ENCODE measurements at regions not wholly inside any gene's neighbourhood (a gene's known extent, or its start where the extent isn't known, plus 50 kb on each side); places are given as distances from the start of the nearest gene placed in this dataset.

- Mint-ChIP-seq H3K27me3 (peaks cover 7 to 11% of the 10 kb centered on the region in 2 donors), H3K27ac (no peak overlapping the region), H3K36me3 (no peaks in the 10 kb centered on the region), H3K9me3 (peaks cover 4 to 6% of the 10 kb centered on the region in 2 donors), H3K4me1 (no peaks in the 10 kb centered on the region), H3K4me3 (no peak overlapping the region)
- no peak for DNase-seq
- ATAC-seq (replicated peaks) = no peak
Observed at GRCh38 chr17:56047331-56047730, 105.9 kb upstream of the ANKFN1 start.

- H3K4me3 Mint-ChIP-seq = no peak overlapping the region
Observed at GRCh38 chr17:56057869-56058268, 95.4 kb upstream of the ANKFN1 start.

GRCh38 chr17:56064506-56064905 lies 88.8 kb upstream of the ANKFN1 start:
- Mint-ChIP-seq H3K27me3 (no peaks in the 10 kb centered on the region), H3K36me3 (no peaks in the 10 kb centered on the region), H3K4me3 (no peak overlapping the region), H3K4me1 (no peaks in the 10 kb centered on the region), H3K9me3 (peaks cover 18 to 23% of the 10 kb centered on the region in 2 donors), H3K27ac (no peak overlapping the region)
- DNase-seq = no peak
- ATAC-seq (replicated peaks) = no peak

More at GRCh38 chr17:56057869-56058268, 95.4 kb upstream of the ANKFN1 start:
- ATAC-seq (replicated peaks) = no peak
- Mint-ChIP-seq H3K4me1 (no peaks in the 10 kb centered on the region), H3K27ac (no peak overlapping the region), H3K9me3 (peaks cover 10 to 18% of the 10 kb centered on the region in 2 donors), H3K27me3 (no peaks in the 10 kb centered on the region), H3K36me3 (no peaks in the 10 kb centered on the region)
- no peak for DNase-seq

- H3K27me3 Mint-ChIP-seq = no peaks in the 10 kb centered on the region
- no peak for DNase-seq
- peaks cover 10% of the 10 kb centered on the region in 2 donors for H3K9me3 Mint-ChIP-seq
- no peak for ATAC-seq (replicated peaks)
- H3K4me1 Mint-ChIP-seq = no peaks in the 10 kb centered on the region
- H3K36me3 Mint-ChIP-seq = no peaks in the 10 kb centered on the region
- H3K27ac Mint-ChIP-seq = no peak overlapping the region
- no peak overlapping the region for H3K4me3 Mint-ChIP-seq
Observed at GRCh38 chr17:56074361-56074890, 78.8 kb upstream of the ANKFN1 start.

GRCh38 chr17:56076980-56077379 lies 76.3 kb upstream of the ANKFN1 start:
- Mint-ChIP-seq H3K27me3 (peaks cover 0 to under 1% of the 10 kb centered on the region in 2 donors), H3K4me3 (no peak overlapping the region), H3K4me1 (no peaks in the 10 kb centered on the region), H3K27ac (no peak overlapping the region), H3K36me3 (no peaks in the 10 kb centered on the region), H3K9me3 (peaks cover 8 to 10% of the 10 kb centered on the region in 2 donors)
- ATAC-seq (replicated peaks) (no peak), DNase-seq (no peak)

- ATAC-seq (replicated peaks) = no peak
- H3K27ac Mint-ChIP-seq = no peak overlapping the region
Observed at GRCh38 chr17:56083475-56083874, 69.8 kb upstream of the ANKFN1 start.

GRCh38 chr17:56085576-56086267 lies 67.6 kb upstream of the ANKFN1 start:
- no peak overlapping the region for H3K27ac Mint-ChIP-seq
- no peak for ATAC-seq (replicated peaks)
- H3K9me3 Mint-ChIP-seq = peaks cover 3 to 5% of the 10 kb centered on the region in 2 donors
- no peak overlapping the region for H3K4me3 Mint-ChIP-seq
- no peaks in the 10 kb centered on the region for H3K36me3 Mint-ChIP-seq
- H3K4me1 Mint-ChIP-seq = no peaks in the 10 kb centered on the region
- DNase-seq = no peak
- H3K27me3 Mint-ChIP-seq = peaks cover 0 to 4% of the 10 kb centered on the region in 2 donors

More at GRCh38 chr17:56083475-56083874, 69.8 kb upstream of the ANKFN1 start:
- Mint-ChIP-seq H3K27me3 (peaks cover 0 to 4% of the 10 kb centered on the region in 2 donors), H3K4me1 (no peaks in the 10 kb centered on the region), H3K36me3 (no peaks in the 10 kb centered on the region), H3K4me3 (no peak overlapping the region), H3K9me3 (peaks cover under 1 to 5% of the 10 kb centered on the region in 2 donors)
- DNase-seq = no peak

GRCh38 chr17:56087199-56087598 lies 66.1 kb upstream of the ANKFN1 start:
- ATAC-seq (replicated peaks) = no peak
- Mint-ChIP-seq H3K36me3 (no peaks in the 10 kb centered on the region), H3K4me1 (no peaks in the 10 kb centered on the region), H3K27ac (no peak overlapping the region), H3K27me3 (peaks cover 0 to under 1% of the 10 kb centered on the region in 2 donors), H3K4me3 (no peak overlapping the region), H3K9me3 (peaks cover 3 to 5% of the 10 kb centered on the region in 2 donors)
- DNase-seq = no peak

GRCh38 chr17:56096026-56096810 lies 57.1 kb upstream of the ANKFN1 start:
- DNase-seq (no peak), ATAC-seq (replicated peaks) (no peak)
- Mint-ChIP-seq H3K27ac (no peak overlapping the region), H3K27me3 (no peaks in the 10 kb centered on the region), H3K9me3 (peaks cover 0 to 2% of the 10 kb centered on the region in 2 donors), H3K4me3 (no peak overlapping the region), H3K36me3 (no peaks in the 10 kb centered on the region), H3K4me1 (no peaks in the 10 kb centered on the region)

GRCh38 chr17:56098746-56099145 lies 54.5 kb upstream of the ANKFN1 start:
- no peak for DNase-seq
- no peak for ATAC-seq (replicated peaks)
- no peaks in the 10 kb centered on the region for H3K36me3 Mint-ChIP-seq
- peaks cover 0 to 2% of the 10 kb centered on the region in 2 donors for H3K9me3 Mint-ChIP-seq
- no peak overlapping the region for H3K27ac Mint-ChIP-seq
- no peaks in the 10 kb centered on the region for H3K27me3 Mint-ChIP-seq
- no peak overlapping the region for H3K4me3 Mint-ChIP-seq
- no peaks in the 10 kb centered on the region for H3K4me1 Mint-ChIP-seq

GRCh38 chr17:56099649-56100048 lies 53.6 kb upstream of the ANKFN1 start:
- peaks cover 0 to under 1% of the 10 kb centered on the region in 2 donors for H3K27me3 Mint-ChIP-seq
- ATAC-seq (replicated peaks) = no peak
- no peaks in the 10 kb centered on the region for H3K36me3 Mint-ChIP-seq
- H3K4me3 Mint-ChIP-seq = no peak overlapping the region
- no peak for DNase-seq
- H3K9me3 Mint-ChIP-seq = peaks cover 0 to 2% of the 10 kb centered on the region in 2 donors
- H3K4me1 Mint-ChIP-seq = no peaks in the 10 kb centered on the region
- no peak overlapping the region for H3K27ac Mint-ChIP-seq

Measured in stimulated activated naive B cell treated with anti-CD40 and anti-IgM and Interleukin-4, amounts not matched to agents 10 μg/mL and 1 μg/mL and 100 μg/mL, for 72 hours (primary cell).